ENCODE measurements at regions not wholly inside any gene's neighbourhood (a gene's known extent, or its start where the extent isn't known, plus 50 kb on each side); places are given as distances from the start of the nearest gene placed in this dataset.

- Histone ChIP-seq H3K4me1 (ENCODE audit: control insufficient read depth, insufficient read depth, low read length) (peaks cover 8% of the 10 kb centered on the region), H3K9ac (ENCODE audit: extremely low read depth, low read length, poor library complexity, severe bottlenecking) (no peak overlapping the region), H3K36me3 (ENCODE audit: control insufficient read depth, insufficient read depth, low read length) (no peaks in the 10 kb centered on the region), H3K27ac (ENCODE audit: low read depth, low read length) (no peak overlapping the region), H3K9me3 (ENCODE audit: control insufficient read depth, low read length) (peaks cover 9% of the 10 kb centered on the region), H3K27me3 (ENCODE audit: control insufficient read depth, insufficient read depth, low read length, poor library complexity, severe bottlenecking) (no peaks in the 10 kb centered on the region), H3K4me3 (ENCODE audit: low read length) (no peak overlapping the region)
- no peaks in the 10 kb centered on the region for H3K9me3 Mint-ChIP-seq
- no peak overlapping the region for H3K27ac Mint-ChIP-seq
- WGBS, 2 experiments (ENCODE audit: insufficient coverage in 1 of 2, insufficient read length in 1 of 2): 85% methylated on average over 2 of the region's 2 CpGs; no CpG with 5 or more reads in 1 of the 2 experiments
- no peak overlapping the region for H3K4me3 Mint-ChIP-seq
- no peak for DNase-seq
- H3K27me3 Mint-ChIP-seq (ENCODE audit: insufficient read depth): no peaks in the 10 kb centered on the region
- H3K36me3 Mint-ChIP-seq (ENCODE audit: low read depth): no peaks in the 10 kb centered on the region
- TF ChIP-seq CTCF (conservative IDR thresholded peaks at IDR 0.05): no peak
- H3K4me1 Mint-ChIP-seq: peaks cover 20% of the 10 kb centered on the region
Measured at GRCh38 chr7:52944921-52945320, 90.5 kb upstream of the POM121L12 start.

- 70 to 88% methylated on average over 2 to 3 of the region's 3 CpGs for WGBS, 2 experiments (ENCODE audit: insufficient coverage in 1 of 2, insufficient read length in 1 of 2)
- no peak overlapping the region for H3K27ac Mint-ChIP-seq
- Histone ChIP-seq H3K27me3 (ENCODE audit: control insufficient read depth, insufficient read depth, low read length, poor library complexity, severe bottlenecking) (no peaks in the 10 kb centered on the region), H3K9ac (ENCODE audit: extremely low read depth, low read length, poor library complexity, severe bottlenecking) (no peak overlapping the region), H3K36me3 (ENCODE audit: control insufficient read depth, insufficient read depth, low read length) (no peaks in the 10 kb centered on the region), H3K4me1 (ENCODE audit: control insufficient read depth, insufficient read depth, low read length) (no peaks in the 10 kb centered on the region), H3K4me3 (ENCODE audit: low read length) (no peak overlapping the region), H3K27ac (ENCODE audit: low read depth, low read length) (no peak overlapping the region), H3K9me3 (ENCODE audit: control insufficient read depth, low read length) (no peaks in the 10 kb centered on the region)
- no peak for DNase-seq
- H3K4me3 Mint-ChIP-seq: no peak overlapping the region
- no peaks in the 10 kb centered on the region for H3K27me3 Mint-ChIP-seq (ENCODE audit: insufficient read depth)
- no peaks in the 10 kb centered on the region for H3K36me3 Mint-ChIP-seq (ENCODE audit: low read depth)
- H3K9me3 Mint-ChIP-seq: no peaks in the 10 kb centered on the region
- TF ChIP-seq CTCF (conservative IDR thresholded peaks at IDR 0.05): no peak
- no peaks in the 10 kb centered on the region for H3K4me1 Mint-ChIP-seq
Measured at GRCh38 chr7:52940481-52940880, 95.0 kb upstream of the POM121L12 start.

GRCh38 chr7:52938455-52939133 lies 96.8 kb upstream of the POM121L12 start:
- Histone ChIP-seq H3K27me3 (ENCODE audit: control insufficient read depth, insufficient read depth, low read length, poor library complexity, severe bottlenecking) (no peaks in the 10 kb centered on the region), H3K9me3 (ENCODE audit: control insufficient read depth, low read length) (no peaks in the 10 kb centered on the region), H3K27ac (ENCODE audit: low read depth, low read length) (no peak overlapping the region), H3K4me3 (ENCODE audit: low read length) (no peak overlapping the region), H3K9ac (ENCODE audit: extremely low read depth, low read length, poor library complexity, severe bottlenecking) (no peak overlapping the region), H3K4me1 (ENCODE audit: control insufficient read depth, insufficient read depth, low read length) (no peaks in the 10 kb centered on the region), H3K36me3 (ENCODE audit: control insufficient read depth, insufficient read depth, low read length) (no peaks in the 10 kb centered on the region)
- H3K4me3 Mint-ChIP-seq: no peak overlapping the region
- no peaks in the 10 kb centered on the region for H3K9me3 Mint-ChIP-seq
- no peak for DNase-seq
- no peak overlapping the region for H3K27ac Mint-ChIP-seq
- TF ChIP-seq CTCF (conservative IDR thresholded peaks at IDR 0.05): no peak
- H3K4me1 Mint-ChIP-seq: no peaks in the 10 kb centered on the region
- no peaks in the 10 kb centered on the region for H3K27me3 Mint-ChIP-seq (ENCODE audit: insufficient read depth)
- H3K36me3 Mint-ChIP-seq (ENCODE audit: low read depth): no peaks in the 10 kb centered on the region
